HL-60 (cell line): ENCODE measurements at regions not wholly inside any gene's neighbourhood (a gene's known extent, or its start where the extent isn't known, plus 50 kb on each side); places are given as distances from the start of the nearest gene placed in this dataset.
"Not testable (repeated sequence)": the region's sequence is repeated elsewhere in the genome, so short reads cannot be mapped to it uniquely, and the experiment has no call there.

Source experiments
- DNase-seq, 2 experiments: peaks; one replicate each; pipeline ENCODE4 v3.0.0-alpha.2; 2010 to 2020; ENCODE audit warnings: low read depth in 1 of 2, low spot score in 1 of 2
- H3K27ac ChIP-seq: fragments of 250-450 bp; sonication (Bioruptor Pico); replicated peaks from 2 replicates; pipeline ENCODE4 v1.5.1; 2020; ENCODE audit warnings: mild to moderate bottlenecking, moderate library complexity
- H3K27me3 ChIP-seq: fragments of 250-450 bp; sonication (Bioruptor Pico); 2 replicates; pipeline ENCODE4 v1.5.1; 2021; ENCODE audit warnings: mild to moderate bottlenecking, moderate library complexity; ENCODE audit not compliant: insufficient read depth, poor library complexity, severe bottlenecking
- H3K4me3 ChIP-seq: replicated peaks from 2 replicates; pipeline ENCODE4 v1.5.1; 2011; ENCODE audit warnings: mild to moderate bottlenecking, control low read depth, low read length; ENCODE audit not compliant: insufficient read depth
- GABPA ChIP-seq: IDR thresholded peaks from 2 replicates; pipeline ENCODE4 v1.6.1; 2012; ENCODE audit warnings: low read depth
- POLR2AphosphoS5 ChIP-seq: IDR thresholded peaks from 2 replicates; pipeline ENCODE4 v1.6.1; 2012; ENCODE audit warnings: low read depth
- REST ChIP-seq: IDR thresholded peaks from 2 replicates; pipeline ENCODE4 v1.6.1; 2012; ENCODE audit warnings: low read depth; ENCODE audit not compliant: insufficient replicate concordance
- SPI1 ChIP-seq: IDR thresholded peaks from 2 replicates; pipeline ENCODE4 v1.6.1; 2012; ENCODE audit warnings: low read depth, mild to moderate bottlenecking, borderline replicate concordance
- TF ChIP-seq, protein P1 (sequence below): IDR thresholded peaks from one replicate; pipeline ENCODE4 v1.5.1; 2011; ENCODE audit warnings: low read length, control low read depth, inconsistent platforms; ENCODE audit not compliant: insufficient read depth

DNA sequence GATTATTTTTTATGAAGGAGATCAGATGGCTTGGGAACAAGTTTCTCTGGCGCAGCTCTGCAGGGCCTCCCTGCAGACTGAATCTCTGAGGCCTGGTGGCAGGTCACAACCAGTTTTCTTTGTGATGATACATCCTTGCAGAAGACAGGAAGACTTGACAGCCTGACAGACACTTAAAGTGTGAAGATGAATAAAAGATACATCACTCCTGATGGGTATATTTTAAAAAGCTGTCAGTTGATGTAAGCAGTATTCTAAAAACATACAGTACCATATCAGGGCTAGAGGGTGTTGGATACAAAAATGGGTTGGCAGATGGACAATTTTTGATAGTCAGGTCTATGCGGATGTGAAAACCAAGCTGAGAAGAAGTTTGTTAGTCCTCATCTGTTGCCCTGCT, 239.5 kb downstream of the LHFPL1 start:
- no peak overlapping the region for H3K4me3 ChIP-seq
- DNase-seq, result no peak
- TF ChIP-seq GABPA (no peak), REST (no peak), SPI1 (no peak), POLR2AphosphoS5 (no peak)
- TF ChIP-seq, protein P1, sequence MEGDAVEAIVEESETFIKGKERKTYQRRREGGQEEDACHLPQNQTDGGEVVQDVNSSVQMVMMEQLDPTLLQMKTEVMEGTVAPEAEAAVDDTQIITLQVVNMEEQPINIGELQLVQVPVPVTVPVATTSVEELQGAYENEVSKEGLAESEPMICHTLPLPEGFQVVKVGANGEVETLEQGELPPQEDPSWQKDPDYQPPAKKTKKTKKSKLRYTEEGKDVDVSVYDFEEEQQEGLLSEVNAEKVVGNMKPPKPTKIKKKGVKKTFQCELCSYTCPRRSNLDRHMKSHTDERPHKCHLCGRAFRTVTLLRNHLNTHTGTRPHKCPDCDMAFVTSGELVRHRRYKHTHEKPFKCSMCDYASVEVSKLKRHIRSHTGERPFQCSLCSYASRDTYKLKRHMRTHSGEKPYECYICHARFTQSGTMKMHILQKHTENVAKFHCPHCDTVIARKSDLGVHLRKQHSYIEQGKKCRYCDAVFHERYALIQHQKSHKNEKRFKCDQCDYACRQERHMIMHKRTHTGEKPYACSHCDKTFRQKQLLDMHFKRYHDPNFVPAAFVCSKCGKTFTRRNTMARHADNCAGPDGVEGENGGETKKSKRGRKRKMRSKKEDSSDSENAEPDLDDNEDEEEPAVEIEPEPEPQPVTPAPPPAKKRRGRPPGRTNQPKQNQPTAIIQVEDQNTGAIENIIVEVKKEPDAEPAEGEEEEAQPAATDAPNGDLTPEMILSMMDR, result no peak
- H3K27me3 ChIP-seq, result no peaks in the 10 kb centered on the region
- H3K27ac ChIP-seq, result no peak overlapping the region

DNA sequence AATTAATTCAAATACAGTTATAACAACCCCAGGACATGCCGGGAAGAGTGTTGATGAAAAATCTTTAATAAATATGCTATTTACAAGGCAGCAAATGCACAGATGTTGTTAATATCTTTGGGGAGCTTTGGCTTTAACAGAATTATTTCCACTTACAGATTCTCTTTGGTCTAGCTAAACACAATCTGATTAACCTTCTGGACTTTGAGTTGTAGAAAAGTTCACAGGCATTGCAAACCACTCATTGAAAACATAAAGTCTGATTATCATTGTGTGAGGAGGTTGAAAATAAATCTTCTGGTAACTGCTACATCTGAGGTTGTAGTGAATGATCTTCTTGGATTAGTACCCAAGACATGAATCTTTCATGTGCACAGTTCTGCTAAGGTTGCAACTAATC, 255.6 kb downstream of the LHFPL1 start:
- no peak overlapping the region for H3K27ac ChIP-seq
- peaks cover 2% of the 10 kb centered on the region for H3K27me3 ChIP-seq
- no peak for DNase-seq
- H3K4me3 ChIP-seq, result no peak overlapping the region
- TF ChIP-seq POLR2AphosphoS5 (no peak), SPI1 (no peak), GABPA (no peak)
- TF ChIP-seq, protein P1, result no peak

GRCh38 chrX:112391313-112391712, 288.4 kb downstream of the LHFPL1 start:
- Histone ChIP-seq H3K4me3 (no peak overlapping the region), H3K27ac (no peak overlapping the region), H3K27me3 (no peaks in the 10 kb centered on the region)
- no peak for DNase-seq
- TF ChIP-seq GABPA, result no peak
- TF ChIP-seq SPI1, result no peak
- no peak for TF ChIP-seq POLR2AphosphoS5
- TF ChIP-seq, protein P1, result no peak
- no peak for TF ChIP-seq REST

GRCh38 chrX:112381649-112382298, 298.0 kb downstream of the LHFPL1 start:
- peak overlapping the region; percentile 49 for H3K27ac ChIP-seq
- H3K27me3 ChIP-seq, H3K4me3 ChIP-seq: not testable (repeated sequence)
- peak; percentile 19; the same call in 1 of the 2 replicates for TF ChIP-seq SPI1
- DNase-seq, result peak in 1 of 2 experiments; percentile 45
